B cell (primary cell): ENCODE measurements at regions not wholly inside any gene's neighbourhood (a gene's known extent, or its start where the extent isn't known, plus 50 kb on each side); places are given as distances from the start of the nearest gene placed in this dataset.

Experiments
- ATAC-seq: fragments of 200-7000 bp; cut with Tn5 transposase; one replicate; pipeline ENCODE4 v1.10.0; 2021; ENCODE audit warnings: low read depth, mild to moderate bottlenecking, moderate number of reproducible peaks, moderate library complexity
- CTCF ChIA-PET: fragments of 350-600 bp; sonication (Branson Sonifier 250); formaldehyde crosslinking; loops from one replicate; lab custom pipeline; 2021; ENCODE audit warnings: antibody characterized with exemption, inconsistent platforms; lab: Charles Lee
- POLR2A ChIA-PET: fragments of 350-600 bp; sonication (Branson Sonifier 250); formaldehyde crosslinking; loops from one replicate; lab custom pipeline; 2021; ENCODE audit warnings: antibody characterized with exemption; lab: Charles Lee
- DNase-seq: peaks from one replicate; pipeline ENCODE4 v3.0.0; 2013
- H2AFZ ChIP-seq: 2 replicates; pipeline ENCODE4 v1.6.1; 2012; ENCODE audit warnings: mild to moderate bottlenecking, low read depth, low read length; ENCODE audit not compliant: insufficient read depth, poor library complexity, severe bottlenecking
- H3K27ac ChIP-seq, 2 donors: 1 replicate in 1 of 2; 2 replicates in 1 of 2; pipeline ENCODE4 v1.5.1; 2012 to 2013; ENCODE audit warnings: low read length in 2 of 2, mild to moderate bottlenecking in 2 of 2, moderate library complexity in 1 of 2
- H3K27me3 ChIP-seq, 4 experiments: fragments of 200-600 bp in 1 of 4; sonication (generic) in 1 of 4; replicated peaks in 1 of 4; 1 replicate in 2 of 4; 2 replicates in 2 of 4; pipeline versions ENCODE4 v1.6.1 to v1.7.0; 2013 to 2016; ENCODE audit warnings: low read length in 3 of 4, mild to moderate bottlenecking in 2 of 4, mixed read lengths in 1 of 4, moderate library complexity in 1 of 4; ENCODE audit not compliant: insufficient read depth in 4 of 4, control insufficient read depth in 3 of 4; ENCODE audit errors: control extremely low read depth in 1 of 4
- H3K36me3 ChIP-seq, 2 experiments: replicated peaks in 1 of 2; 1 replicate in 1 of 2; 2 replicates in 1 of 2; pipeline versions ENCODE4 v1.6.1 to v1.7.1; 2013; ENCODE audit warnings: low read length in 1 of 2; ENCODE audit not compliant: insufficient read depth in 2 of 2, control insufficient read depth in 1 of 2; ENCODE audit errors: control extremely low read depth in 1 of 2, extremely low read depth in 1 of 2
- H3K4me1 ChIP-seq, 2 donors: fragments of 200-600 bp in 1 of 2; sonication (generic) in 1 of 2; 1 replicate in 1 of 2; 2 replicates in 1 of 2; pipeline versions ENCODE4 v1.5.1 to v1.6.1; 2013 to 2017; ENCODE audit warnings: low read length in 2 of 2; ENCODE audit not compliant: control insufficient read depth in 2 of 2, insufficient read depth in 2 of 2
- H3K4me2 ChIP-seq: replicated peaks from 2 replicates; pipeline ENCODE3; 2012; ENCODE audit warnings: mild to moderate bottlenecking, low read depth, low read length; ENCODE audit not compliant: poor library complexity, severe bottlenecking
- H3K4me3 ChIP-seq, 5 experiments: fragments of 200-600 bp in 1 of 5; sonication (generic) in 1 of 5; 1 replicate in 3 of 5; 2 replicates in 2 of 5; pipeline versions ENCODE4 v1.5.1 to v1.7.0; 2011 to 2016; ENCODE audit warnings: low read length in 4 of 5, mild to moderate bottlenecking in 4 of 5, low read depth in 2 of 5, control low read depth in 1 of 5, moderate library complexity in 1 of 5; ENCODE audit not compliant: insufficient read depth in 1 of 5; ENCODE audit errors: control extremely low read depth in 1 of 5, extremely low read depth in 1 of 5
- H3K79me2 ChIP-seq: fragments of 200-600 bp; sonication (generic); one replicate; pipeline ENCODE4 v1.6.0; 2016; ENCODE audit warnings: low read length; ENCODE audit not compliant: control insufficient read depth, insufficient read depth
- H3K9ac ChIP-seq: fragments of 200-600 bp; sonication (generic); 2 replicates; pipeline ENCODE4 v1.6.1; 2017; ENCODE audit warnings: mild to moderate bottlenecking, low read length, moderate library complexity
- H3K9me3 ChIP-seq, 3 donors: one replicate each; pipeline versions ENCODE4 v1.6.1 to v1.7.1; 2013; ENCODE audit warnings: low read length in 2 of 3; ENCODE audit not compliant: control insufficient read depth in 2 of 3, insufficient read depth in 1 of 3; ENCODE audit errors: control extremely low read depth in 1 of 3
- H4K20me1 ChIP-seq: 2 replicates; pipeline ENCODE4 v1.6.0; 2012; ENCODE audit warnings: mild to moderate bottlenecking, low read length; ENCODE audit not compliant: insufficient read depth, control insufficient read depth, poor library complexity, severe bottlenecking
- H3K27ac Mint-ChIP-seq: one replicate; pipeline ENCODE4 v1.8.0; 2021; ENCODE audit warnings: mixed read lengths
- H3K27me3 Mint-ChIP-seq: one replicate; pipeline ENCODE4 v1.8.0; 2021; ENCODE audit warnings: mixed read lengths
- H3K4me1 Mint-ChIP-seq: one replicate; pipeline ENCODE4 v1.8.0; 2021; ENCODE audit warnings: mixed read lengths
- H3K4me3 Mint-ChIP-seq: one replicate; pipeline ENCODE4 v1.8.0; 2021; ENCODE audit warnings: mixed read lengths
- H3K9me3 Mint-ChIP-seq: one replicate; pipeline ENCODE4 v1.8.0; 2022; ENCODE audit warnings: mixed read lengths; ENCODE audit not compliant: insufficient read depth
- CTCF ChIP-seq: fragments of 200-600 bp; IDR thresholded peaks from one replicate; pipeline ENCODE4 v1.8.0; 2022; ENCODE audit warnings: antibody characterized with exemption, mild to moderate bottlenecking
- EZH2 ChIP-seq: IDR thresholded peaks from 2 replicates; pipeline ENCODE4 v1.6.1; 2012; ENCODE audit warnings: borderline replicate concordance, low read depth, mild to moderate bottlenecking, moderate library complexity, low read length; ENCODE audit not compliant: insufficient read depth, poor library complexity, severe bottlenecking
- WGBS: methylation state at CpG from one replicate; pipeline ENCODE4 v1.1.5; 2013; ENCODE audit warnings: missing lambda C conversion rate; ENCODE audit not compliant: insufficient coverage; 5-methylcytosine and 5-hydroxymethylcytosine counted together
- intact Hi-C: fragments of 100-400 bp; cut with micrococcal nuclease; formaldehyde crosslinking; loops from one replicate; pipeline ENCODE4 v1.10.0; 2022

- POLR2A ChIA-PET: no interaction called here
- H3K4me2 ChIP-seq: no peak overlapping the region
- H3K27me3 ChIP-seq: no peaks in the 10 kb centered on the region
- CTCF ChIA-PET: no interaction called here
- no peak overlapping the region for H3K4me3 ChIP-seq
- no peaks in the 10 kb centered on the region for H3K4me1 ChIP-seq
- Mint-ChIP-seq H3K4me3 (no peak overlapping the region), H3K4me1 (no peaks in the 10 kb centered on the region), H3K27me3 (no peaks in the 10 kb centered on the region), H3K9me3 (no peaks in the 10 kb centered on the region), H3K27ac (no peak overlapping the region)
- DNase-seq (no peak), ATAC-seq (no peak)
- peaks cover 0 to 6% (median 0%) of the 10 kb centered on the region in 3 donors for H3K9me3 ChIP-seq
- H3K9ac ChIP-seq: no peak overlapping the region
- no peaks in the 10 kb centered on the region for H3K79me2 ChIP-seq
- H4K20me1 ChIP-seq: no peaks in the 10 kb centered on the region
- no peak for TF ChIP-seq CTCF
- TF ChIP-seq EZH2: no peak
- H3K27ac ChIP-seq: no peak overlapping the region
- WGBS: 84% methylated on average over 20 of the region's 21 CpGs
- intact Hi-C loops: no loop called here
- no peak overlapping the region for H2AFZ ChIP-seq
- no peaks in the 10 kb centered on the region for H3K36me3 ChIP-seq
Measured at GRCh38 chr12:131209082-131210070, 255.7 kb downstream of the ADGRD1 start.
